ENCODE measurements at regions not wholly inside any gene's neighbourhood (a gene's known extent, or its start where the extent isn't known, plus 50 kb on each side); places are given as distances from the start of the nearest gene placed in this dataset.

- DNase-seq = peak; percentile 91
Measured at GRCh38 chr9:14428781-14429230, 114.9 kb upstream of the NFIB start.

- no peak for DNase-seq
Measured at GRCh38 chr9:14427419-14427818, 113.5 kb upstream of the NFIB start.

GRCh38 chr9:14424983-14425382, 111.0 kb upstream of the NFIB start:
- no peak for DNase-seq

DNA sequence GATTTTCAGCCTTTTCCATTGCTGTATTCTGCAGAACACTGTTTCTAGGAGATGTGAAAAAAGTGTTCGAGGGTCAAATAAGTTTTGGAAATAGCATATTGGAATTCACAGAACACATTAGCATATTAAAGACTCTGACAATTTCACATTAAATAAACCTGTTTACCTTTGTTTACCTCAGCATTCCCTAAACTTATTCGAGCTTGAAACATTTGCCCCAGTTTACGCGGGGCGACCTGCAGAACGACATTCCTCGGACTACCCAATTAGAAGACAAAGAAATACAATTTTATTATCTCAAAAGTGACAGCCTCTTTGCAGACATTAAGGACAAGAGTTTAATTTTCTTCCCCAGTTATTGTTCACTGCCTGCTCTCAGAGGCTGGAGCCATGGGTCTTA, 110.3 kb upstream of the NFIB start:
- no peak for DNase-seq

GRCh38 chr9:14423815-14424261, 109.9 kb upstream of the NFIB start:
- no peak for DNase-seq

- no peak for DNase-seq
Measured at GRCh38 chr9:14421291-14421690, 107.3 kb upstream of the NFIB start.

DNA sequence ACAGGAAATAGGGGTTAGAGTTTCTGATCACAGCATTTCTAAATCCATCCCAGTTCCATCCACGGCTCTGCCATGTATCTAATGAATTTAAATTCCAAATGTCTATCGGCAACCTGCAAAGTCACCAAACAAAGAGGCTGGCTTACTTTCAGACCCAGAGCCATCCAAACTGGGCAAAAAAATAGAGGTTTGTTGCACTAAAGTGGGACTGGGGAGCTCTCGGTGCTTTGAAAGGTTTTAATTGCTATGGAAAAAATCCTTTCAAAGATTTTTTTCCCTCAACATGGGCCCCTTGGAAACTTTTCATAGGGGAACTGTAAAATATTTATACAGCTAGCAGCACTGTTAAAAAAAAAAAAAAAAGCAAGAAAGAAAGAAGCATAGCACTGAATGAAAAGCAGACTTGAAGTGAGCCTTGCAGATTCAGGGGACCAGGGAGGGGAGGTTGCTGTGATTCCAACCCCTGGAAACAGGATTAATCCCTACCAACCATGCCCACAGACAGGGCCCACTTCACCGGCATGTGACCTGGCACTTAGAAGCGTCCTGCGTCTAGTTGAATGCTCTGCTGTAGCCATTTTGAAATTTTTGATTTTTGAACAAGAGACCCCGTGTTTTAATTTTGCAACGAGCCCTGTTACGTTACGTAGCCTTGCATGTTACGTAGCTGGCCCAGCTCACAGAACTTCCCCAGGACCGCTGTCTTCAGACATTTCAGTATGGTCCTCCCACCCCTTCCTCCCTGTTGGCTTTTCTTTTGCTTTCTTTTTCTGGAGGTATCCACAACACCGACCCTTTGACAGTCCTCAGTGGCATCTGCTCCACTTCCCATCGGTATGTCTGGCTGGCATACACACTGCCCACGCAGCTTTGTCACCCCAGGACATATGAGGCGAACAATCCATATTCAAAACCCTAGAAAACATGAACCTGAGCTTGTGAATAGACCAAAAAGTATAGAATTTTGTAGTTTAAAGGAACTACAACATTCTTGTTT, 105.3 kb upstream of the NFIB start:
- peak; percentile 82 for DNase-seq

GRCh38 chr9:14418301-14418940, 104.5 kb upstream of the NFIB start:
- peak; percentile 78 for DNase-seq

GRCh38 chr9:14417237-14417636, 103.3 kb upstream of the NFIB start:
- DNase-seq = no peak

DNA sequence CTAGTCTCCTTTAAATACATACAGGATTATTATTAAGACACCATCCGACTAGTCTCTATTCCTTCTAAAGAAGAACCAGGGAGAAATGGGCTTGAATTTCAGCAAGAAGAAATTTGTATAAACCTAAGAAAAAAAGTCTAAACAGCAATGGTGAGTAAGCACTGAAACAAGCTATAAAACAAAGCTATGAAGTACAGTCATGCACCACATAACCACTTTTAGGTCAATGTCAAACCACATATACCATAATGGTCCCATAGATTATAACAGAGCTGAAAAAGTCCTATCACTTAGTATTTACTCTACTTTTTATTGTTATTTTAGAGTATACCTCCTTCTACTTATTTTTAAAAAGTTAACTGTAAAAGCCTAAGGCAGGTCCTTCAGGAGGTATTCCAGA, 102.0 kb upstream of the NFIB start:
- DNase-seq = no peak

DNA sequence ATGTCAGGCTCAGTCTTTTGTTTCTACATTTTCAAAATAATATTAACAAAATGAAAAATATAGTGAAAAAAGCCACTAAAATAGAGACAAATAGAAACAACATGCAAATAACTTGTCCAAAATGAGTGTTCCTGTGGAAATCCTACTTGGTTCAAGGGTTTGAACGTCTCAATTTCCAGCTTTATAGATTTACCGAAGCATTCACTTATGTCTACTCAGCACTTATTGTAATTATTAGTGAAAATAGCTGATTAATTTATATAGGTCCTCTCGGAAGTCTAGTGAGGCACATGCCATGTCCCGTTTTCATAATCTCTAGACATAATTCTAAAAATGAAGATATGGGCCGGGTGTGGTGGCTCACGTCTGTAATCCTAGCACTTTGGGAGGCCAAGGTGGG, 99.9 kb upstream of the NFIB start:
- DNase-seq = no peak

DNA sequence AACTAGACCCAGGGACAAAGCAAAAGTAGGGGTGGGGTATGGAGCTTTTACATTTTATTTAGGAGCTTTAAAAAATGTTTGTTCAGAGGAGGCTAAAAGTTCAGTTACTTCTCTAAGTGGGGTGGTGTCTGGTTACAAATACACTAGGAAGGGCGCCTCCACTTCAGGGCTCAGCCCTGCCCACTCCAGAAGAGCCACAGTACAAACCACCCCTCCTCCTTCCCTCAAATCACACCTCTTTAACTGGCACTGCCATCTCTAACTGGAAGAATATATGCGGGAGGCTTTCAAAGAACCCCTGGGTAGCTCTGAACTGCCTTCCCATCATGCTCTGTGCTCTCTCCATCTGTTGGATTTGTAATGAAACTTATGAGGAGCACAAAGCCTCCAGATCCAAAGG, 98.8 kb upstream of the NFIB start:
- DNase-seq = no peak

DNA sequence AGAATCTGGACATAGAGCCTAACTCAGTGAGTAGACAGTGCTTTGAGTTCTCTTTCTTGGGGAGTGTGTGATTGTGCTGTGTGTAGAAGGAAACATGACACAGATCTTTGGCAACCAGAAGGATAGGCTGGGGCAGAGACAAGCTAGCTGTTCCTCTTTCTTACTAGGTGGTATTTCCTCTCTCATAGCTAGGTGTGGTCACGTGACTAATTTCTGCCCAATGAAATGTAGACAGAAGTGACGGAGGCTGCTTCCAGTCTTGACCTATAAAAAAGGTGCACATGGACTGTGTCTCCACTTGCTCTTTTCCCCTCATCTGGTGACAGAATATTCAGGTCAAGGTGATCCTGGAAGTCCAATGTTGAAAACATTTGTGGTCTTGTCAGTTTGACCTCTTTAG, 92.5 kb upstream of the NFIB start:
- DNase-seq = no peak

GRCh38 chr9:14405176-14405706, 91.3 kb upstream of the NFIB start:
- no peak for DNase-seq

DNA sequence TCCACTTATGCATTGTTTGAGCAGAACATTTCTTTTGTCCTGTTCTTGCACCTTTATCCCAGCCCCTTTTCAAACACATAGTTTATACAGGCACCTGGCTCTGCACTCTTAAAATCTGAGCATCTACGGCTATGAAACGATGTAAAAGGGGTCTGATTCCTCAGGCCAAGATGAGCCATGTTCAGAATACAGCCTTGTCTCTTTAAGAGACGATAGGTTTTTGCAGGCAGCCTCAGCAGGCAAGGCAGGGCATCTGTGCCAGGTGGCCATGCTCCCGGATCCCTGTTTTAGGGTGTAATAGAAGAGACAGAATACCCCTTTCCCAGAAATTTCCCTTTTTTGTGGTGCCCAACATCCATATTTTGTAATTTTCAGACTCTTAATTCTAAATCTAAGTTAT, 89.1 kb upstream of the NFIB start:
- DNase-seq = no peak

DNA sequence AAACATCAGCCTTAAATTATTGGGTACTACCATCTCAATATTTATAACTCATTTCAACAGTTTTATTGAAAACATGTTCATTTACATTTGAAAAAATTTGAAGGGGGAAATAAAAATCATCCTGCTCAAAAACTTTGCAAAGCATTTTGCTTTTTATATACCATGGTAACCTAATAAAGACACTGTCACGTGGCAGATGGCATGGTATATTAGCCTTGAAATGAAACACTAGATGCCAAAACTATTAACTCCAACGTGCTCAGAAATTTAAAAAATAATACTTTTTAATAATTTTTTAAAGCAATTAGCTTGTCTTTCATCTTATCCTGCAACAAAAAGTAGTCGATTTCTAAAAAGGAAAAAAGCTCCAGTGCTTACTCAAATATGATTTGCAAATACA, 88.6 kb upstream of the NFIB start:
- no peak for DNase-seq

DNA sequence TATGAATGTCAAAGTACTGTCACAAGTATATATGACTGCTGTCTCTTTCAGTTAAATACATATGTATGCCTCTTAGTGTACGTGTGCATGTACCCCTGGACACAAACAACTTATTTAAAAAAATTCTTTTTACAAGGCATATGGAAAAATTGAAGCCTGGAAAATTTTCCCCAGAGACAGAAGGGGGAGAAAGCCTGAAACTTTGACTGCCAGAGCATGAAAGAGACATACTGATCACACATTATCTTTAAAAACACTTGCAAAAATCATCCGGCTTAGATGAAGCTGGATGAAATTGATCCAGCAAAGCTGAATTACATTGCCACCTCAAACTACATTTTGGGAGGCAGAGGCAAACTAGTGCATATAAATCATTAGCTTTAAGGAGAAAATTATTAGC, 88.0 kb upstream of the NFIB start:
- DNase-seq = peak; percentile 56

GRCh38 chr9:14400658-14400995, 86.7 kb upstream of the NFIB start:
- peak; percentile 76 for DNase-seq

- no peak for DNase-seq
Measured at GRCh38 chr9:14399756-14400657, 86.1 kb upstream of the NFIB start.

DNA sequence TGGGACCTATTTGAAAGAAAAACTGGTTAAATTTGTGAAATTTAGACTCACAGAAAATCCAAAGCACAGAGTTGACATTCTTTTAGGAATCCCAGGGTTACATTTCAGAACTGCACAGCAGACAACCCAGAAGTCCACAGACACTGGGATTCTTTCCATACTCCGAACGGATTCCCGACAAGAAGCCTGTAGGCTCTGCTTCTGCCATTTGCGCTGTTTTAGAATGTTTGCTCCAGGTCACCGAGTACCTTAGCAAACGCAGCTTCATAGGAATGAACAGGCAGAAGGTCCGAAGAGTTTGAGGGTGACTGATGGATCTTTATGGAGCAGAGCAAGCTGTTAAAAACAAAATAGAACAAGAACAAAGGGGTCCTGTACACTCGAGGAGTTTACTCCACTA, 84.5 kb upstream of the NFIB start:
- no peak for DNase-seq

DNA sequence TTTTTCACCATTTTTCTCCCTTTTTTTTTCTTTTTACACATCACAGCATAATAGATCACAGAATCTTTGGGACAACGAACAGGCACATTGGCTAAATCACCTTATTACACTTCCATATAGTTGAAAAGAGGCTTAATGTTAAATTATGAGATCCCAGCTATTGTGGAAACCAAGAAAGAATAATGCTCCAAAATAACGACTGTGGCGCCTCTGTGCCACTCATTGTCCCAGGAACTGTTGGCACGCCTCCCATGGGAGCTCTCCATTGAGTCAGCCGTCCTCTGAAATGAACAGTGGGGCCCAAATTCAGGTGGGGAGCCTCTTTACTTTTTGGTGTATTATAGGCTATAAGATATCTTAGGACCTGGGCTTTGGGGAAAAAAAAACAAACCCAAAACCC, 82.2 kb upstream of the NFIB start:
- no peak for DNase-seq

Data from muscle of arm (tissue), 1 donor.